ENCODE measurements at regions not wholly inside any gene's neighbourhood (a gene's known extent, or its start where the extent isn't known, plus 50 kb on each side); places are given as distances from the start of the nearest gene placed in this dataset.

DNA sequence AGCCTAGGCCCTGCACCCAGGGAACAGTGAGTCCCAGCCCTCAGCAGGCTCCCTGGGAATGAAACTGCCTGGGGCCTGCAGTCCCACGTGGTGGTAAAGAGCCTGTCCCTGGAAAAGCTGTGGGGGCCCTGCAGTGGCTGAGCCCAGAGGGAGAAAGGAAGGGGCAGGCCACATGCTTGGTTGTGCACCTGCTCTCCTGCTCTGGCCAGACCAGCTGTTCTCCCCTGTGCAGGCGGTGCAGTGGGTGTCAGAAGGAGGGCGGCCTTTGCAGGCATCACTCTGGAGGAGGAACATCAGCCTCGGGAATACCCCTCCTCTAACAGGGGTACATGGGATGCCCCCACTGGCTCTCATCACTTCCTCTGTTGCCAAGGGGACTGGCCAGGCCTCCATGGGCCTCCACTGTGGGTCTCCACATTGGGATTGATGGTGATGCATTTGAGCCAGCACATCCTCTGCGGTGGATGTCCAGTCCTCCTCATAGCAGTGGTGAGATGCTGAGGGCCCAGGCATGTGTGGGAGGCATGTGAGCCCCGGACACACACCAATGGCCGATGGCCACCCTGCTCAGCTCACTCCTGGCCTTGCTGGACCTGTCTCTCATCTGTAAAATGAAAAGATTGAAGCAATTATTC is 690.4 kb downstream of the BRD1 start:
- TF ChIP-seq POLR2A (IDR thresholded peaks at IDR 0.05), result no peak
- TF ChIP-seq, protein P1, sequence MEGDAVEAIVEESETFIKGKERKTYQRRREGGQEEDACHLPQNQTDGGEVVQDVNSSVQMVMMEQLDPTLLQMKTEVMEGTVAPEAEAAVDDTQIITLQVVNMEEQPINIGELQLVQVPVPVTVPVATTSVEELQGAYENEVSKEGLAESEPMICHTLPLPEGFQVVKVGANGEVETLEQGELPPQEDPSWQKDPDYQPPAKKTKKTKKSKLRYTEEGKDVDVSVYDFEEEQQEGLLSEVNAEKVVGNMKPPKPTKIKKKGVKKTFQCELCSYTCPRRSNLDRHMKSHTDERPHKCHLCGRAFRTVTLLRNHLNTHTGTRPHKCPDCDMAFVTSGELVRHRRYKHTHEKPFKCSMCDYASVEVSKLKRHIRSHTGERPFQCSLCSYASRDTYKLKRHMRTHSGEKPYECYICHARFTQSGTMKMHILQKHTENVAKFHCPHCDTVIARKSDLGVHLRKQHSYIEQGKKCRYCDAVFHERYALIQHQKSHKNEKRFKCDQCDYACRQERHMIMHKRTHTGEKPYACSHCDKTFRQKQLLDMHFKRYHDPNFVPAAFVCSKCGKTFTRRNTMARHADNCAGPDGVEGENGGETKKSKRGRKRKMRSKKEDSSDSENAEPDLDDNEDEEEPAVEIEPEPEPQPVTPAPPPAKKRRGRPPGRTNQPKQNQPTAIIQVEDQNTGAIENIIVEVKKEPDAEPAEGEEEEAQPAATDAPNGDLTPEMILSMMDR (IDR thresholded peaks at IDR 0.05), result no peak

Data from heart left ventricle (tissue), 13 donors.